ENCODE measurements at regions not wholly inside any gene's neighbourhood (a gene's known extent, or its start where the extent isn't known, plus 50 kb on each side); places are given as distances from the start of the nearest gene placed in this dataset.

DNA sequence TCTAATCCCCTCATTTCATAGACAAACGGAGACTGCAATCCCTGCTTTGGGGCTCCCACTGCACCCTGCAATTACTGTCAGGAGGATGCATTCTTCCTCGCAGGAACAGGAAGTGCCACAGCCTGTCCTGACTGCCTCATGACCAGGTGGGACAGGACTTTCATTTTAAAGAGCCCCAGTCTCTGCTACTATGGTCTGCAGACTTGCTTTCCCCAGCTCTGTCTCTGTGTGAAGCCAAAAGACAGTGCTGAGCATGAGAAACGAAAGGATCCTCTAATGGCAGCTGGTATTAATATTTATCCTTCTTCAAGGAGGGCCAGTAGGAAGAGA lies 60.0 kb upstream of the PNMA1 start:
- Histone ChIP-seq H3K36me3 (ENCODE audit: insufficient read depth, low read length) (0 out of 2 replicates have a peak, but pooled peaks cover 10% of the 10 kb centered on the region), H3K79me2 (ENCODE audit: insufficient read depth, low read depth, low read length) (peaks cover 86% of the 10 kb centered on the region), H3K4me3 (ENCODE audit: low read depth, low read length, poor library complexity, severe bottlenecking) (peak overlapping the region; percentile 39), H3K4me2 (ENCODE audit: low read length) (peak overlapping the region; percentile 75), H2AFZ (ENCODE audit: low read length) (no peak overlapping the region), H3K9me2 (ENCODE audit: insufficient read depth, low read length) (no peaks in the 10 kb centered on the region), H3K27ac (ENCODE audit: low read depth, low read length, poor library complexity, severe bottlenecking) (peak overlapping the region; percentile 96), H3K9me3 (ENCODE audit: low read length) (no peaks in the 10 kb centered on the region), H3K4me1 (ENCODE audit: insufficient read depth, low read length, poor library complexity, severe bottlenecking) (peaks cover 100% of the 10 kb centered on the region), H4K20me1 (ENCODE audit: insufficient read depth, low read length) (peaks cover 7% of the 10 kb centered on the region; the same call in 1 of the 2 replicates)
- ChIA-PET CTCF (ENCODE audit: unreplicated experiment) (interaction anchor here (0.9 to 1.6 kb wide), 2 partner anchors 10 to 14 kb away, joined by 3 read pairs; a partner anchor contains a TSS), POLR2A (interaction anchor here (0.5 to 6.7 kb wide), 5 partner anchors 12 to 86 kb away, joined by 4 to 97 read pairs (median 5); a partner anchor contains a TSS)
- BruUV-seq (replicated peaks) = no TSS peak
- intact Hi-C loops (cut with micrococcal nuclease; ENCODE audit: unreplicated experiment) = no loop called here
- peak; percentile 58 for DNase-seq (ENCODE audit: low spot score)
- TF ChIP-seq, protein P1, sequence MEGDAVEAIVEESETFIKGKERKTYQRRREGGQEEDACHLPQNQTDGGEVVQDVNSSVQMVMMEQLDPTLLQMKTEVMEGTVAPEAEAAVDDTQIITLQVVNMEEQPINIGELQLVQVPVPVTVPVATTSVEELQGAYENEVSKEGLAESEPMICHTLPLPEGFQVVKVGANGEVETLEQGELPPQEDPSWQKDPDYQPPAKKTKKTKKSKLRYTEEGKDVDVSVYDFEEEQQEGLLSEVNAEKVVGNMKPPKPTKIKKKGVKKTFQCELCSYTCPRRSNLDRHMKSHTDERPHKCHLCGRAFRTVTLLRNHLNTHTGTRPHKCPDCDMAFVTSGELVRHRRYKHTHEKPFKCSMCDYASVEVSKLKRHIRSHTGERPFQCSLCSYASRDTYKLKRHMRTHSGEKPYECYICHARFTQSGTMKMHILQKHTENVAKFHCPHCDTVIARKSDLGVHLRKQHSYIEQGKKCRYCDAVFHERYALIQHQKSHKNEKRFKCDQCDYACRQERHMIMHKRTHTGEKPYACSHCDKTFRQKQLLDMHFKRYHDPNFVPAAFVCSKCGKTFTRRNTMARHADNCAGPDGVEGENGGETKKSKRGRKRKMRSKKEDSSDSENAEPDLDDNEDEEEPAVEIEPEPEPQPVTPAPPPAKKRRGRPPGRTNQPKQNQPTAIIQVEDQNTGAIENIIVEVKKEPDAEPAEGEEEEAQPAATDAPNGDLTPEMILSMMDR (conservative IDR thresholded peaks at IDR 0.05; ENCODE audit: low read length) = no peak
- no peak for TF ChIP-seq EZH2phosphoT487 (IDR thresholded peaks at IDR 0.05; ENCODE audit: borderline replicate concordance, low read depth, low read length)

GRCh38 chr14:73773441-73774240 lies 59.5 kb upstream of the PNMA1 start:
- TF ChIP-seq EZH2phosphoT487 (IDR thresholded peaks at IDR 0.05; ENCODE audit: borderline replicate concordance, low read depth, low read length) = no peak
- TF ChIP-seq, protein P1 (conservative IDR thresholded peaks at IDR 0.05; ENCODE audit: low read length) = no peak
- peaks cover 7% of the 10 kb centered on the region; the same call in 1 of the 2 replicates for H4K20me1 ChIP-seq (ENCODE audit: insufficient read depth, low read length)
- POLR2A ChIA-PET = interaction anchor here (0.5 to 6.7 kb wide), 7 partner anchors 11 to 333 kb away, joined by 4 to 97 read pairs (median 5); a partner anchor contains a TSS
- no peaks in the 10 kb centered on the region for H3K9me3 ChIP-seq (ENCODE audit: low read length)
- H3K4me3 ChIP-seq (ENCODE audit: low read depth, low read length, poor library complexity, severe bottlenecking) = peak overlapping the region; percentile 39
- CTCF ChIA-PET (ENCODE audit: unreplicated experiment) = interaction anchor here (0.9 to 1.6 kb wide), 2 partner anchors 11 to 13 kb away, joined by 3 read pairs; a partner anchor contains a TSS
- 0 out of 2 replicates have a peak, but pooled peaks cover 10% of the 10 kb centered on the region for H3K36me3 ChIP-seq (ENCODE audit: insufficient read depth, low read length)
- H3K27ac ChIP-seq (ENCODE audit: low read depth, low read length, poor library complexity, severe bottlenecking) = peak overlapping the region; percentile 96
- intact Hi-C loops (cut with micrococcal nuclease; ENCODE audit: unreplicated experiment) = no loop called here
- BruUV-seq (replicated peaks) = no TSS peak
- H3K4me1 ChIP-seq (ENCODE audit: insufficient read depth, low read length, poor library complexity, severe bottlenecking) = peaks cover 100% of the 10 kb centered on the region
- H3K4me2 ChIP-seq (ENCODE audit: low read length) = peak overlapping the region; percentile 75
- no peak overlapping the region for H2AFZ ChIP-seq (ENCODE audit: low read length)
- H3K79me2 ChIP-seq (ENCODE audit: insufficient read depth, low read depth, low read length) = peaks cover 86% of the 10 kb centered on the region
- no peaks in the 10 kb centered on the region for H3K9me2 ChIP-seq (ENCODE audit: insufficient read depth, low read length)
- peak; percentile 17 for DNase-seq (ENCODE audit: low spot score)
